HEK293 (cell line): ENCODE measurements at regions not wholly inside any gene's neighbourhood (a gene's known extent, or its start where the extent isn't known, plus 50 kb on each side); places are given as distances from the start of the nearest gene placed in this dataset.

Experiments
- CTCF ChIA-PET: fragments of 350-600 bp; formaldehyde crosslinking; extraction: SDS; loops from one replicate; lab custom pipeline; 2021; ENCODE audit warnings: antibody characterized with exemption; lab: Yijun Ruan, JAX
- POLR2A ChIA-PET: fragments of 300-600 bp; formaldehyde crosslinking; extraction: SDS; loops from one replicate; lab custom pipeline; 2020; ENCODE audit warnings: antibody characterized with exemption, inconsistent platforms; lab: Yijun Ruan, JAX
- H3K27ac ChIP-seq: fragments of 200-500 bp; sonication (Bioruptor generic); 2 replicates; pipeline ENCODE4 v1.5.1; 2014; ENCODE audit warnings: low read depth, low read length, control low read depth, inconsistent platforms; ENCODE audit errors: extremely low read depth
- H3K36me3 ChIP-seq, 2 experiments: fragments of 200-500 bp in 1 of 2; sonication (Bioruptor generic) in 1 of 2; 1 replicate in 1 of 2; 2 replicates in 1 of 2; pipeline ENCODE4 v1.5.1; 2014 to 2017; ENCODE audit warnings: inconsistent platforms in 2 of 2, low read length in 2 of 2; ENCODE audit not compliant: control insufficient read depth in 2 of 2, insufficient read depth in 1 of 2
- H3K4me1 ChIP-seq: fragments of 200-500 bp; sonication (Bioruptor generic); 2 replicates; pipeline ENCODE4 v1.5.1; 2014; ENCODE audit warnings: mild to moderate bottlenecking, low read length, inconsistent platforms; ENCODE audit not compliant: control insufficient read depth, insufficient read depth
- H3K4me3 ChIP-seq: 2 replicates; pipeline ENCODE4 v1.5.1; 2011; ENCODE audit warnings: low read depth, mild to moderate bottlenecking, control low read depth, low read length, moderate library complexity
- H3K9me3 ChIP-seq: fragments of 200-500 bp; sonication (Bioruptor generic); 2 replicates; pipeline ENCODE4 v1.5.1; 2014; ENCODE audit warnings: low read depth, low read length, inconsistent platforms; ENCODE audit not compliant: control insufficient read depth, insufficient read depth
- FEZF1 ChIP-seq: fragments of 450-650 bp; formaldehyde crosslinking; IDR thresholded peaks from 2 replicates; pipeline ENCODE4 v1.5.1; 2016; ENCODE audit warnings: missing biosample characterization, missing genetic modification characterization
- SALL2 ChIP-seq: fragments of 450-650 bp; formaldehyde crosslinking; IDR thresholded peaks from 2 replicates; pipeline ENCODE4 v1.5.0; 2017; ENCODE audit warnings: missing biosample characterization, mild to moderate bottlenecking, missing genetic modification characterization, borderline replicate concordance
- YY1 ChIP-seq: fragments of 450-650 bp; formaldehyde crosslinking; IDR thresholded peaks from 2 replicates; pipeline ENCODE4 v1.5.1; 2018; ENCODE audit warnings: missing biosample characterization, missing genetic modification characterization
- ZFHX2 ChIP-seq: fragments of 450-650 bp; formaldehyde crosslinking; conservative IDR thresholded peaks from 2 replicates; pipeline ENCODE4 v1.5.1; 2016; ENCODE audit warnings: missing biosample characterization, missing genetic modification characterization
- ZNF10 ChIP-seq: fragments of 450-650 bp; formaldehyde crosslinking; IDR thresholded peaks from 2 replicates; pipeline ENCODE4 v1.5.1; 2017; ENCODE audit warnings: missing biosample characterization, missing genetic modification characterization
- ZNF114 ChIP-seq: fragments of 450-650 bp; formaldehyde crosslinking; IDR thresholded peaks from 2 replicates; pipeline ENCODE4 v1.5.0; 2017; ENCODE audit warnings: missing biosample characterization, missing genetic modification characterization
- ZNF132 ChIP-seq: fragments of 450-650 bp; formaldehyde crosslinking; IDR thresholded peaks from 2 replicates; pipeline ENCODE4 v1.5.1; 2017; ENCODE audit warnings: missing biosample characterization, missing genetic modification characterization, borderline replicate concordance
- ZNF184 ChIP-seq: fragments of 450-650 bp; IDR thresholded peaks from 2 replicates; pipeline ENCODE4 v1.5.1; 2018; ENCODE audit warnings: missing biosample characterization, mild to moderate bottlenecking, missing genetic modification characterization
- ZNF211 ChIP-seq: fragments of 450-650 bp; formaldehyde crosslinking; IDR thresholded peaks from 2 replicates; pipeline ENCODE4 v1.5.1; 2016; ENCODE audit warnings: low read depth, missing biosample characterization, missing genetic modification characterization
- ZNF221 ChIP-seq: fragments of 450-650 bp; formaldehyde crosslinking; IDR thresholded peaks from 2 replicates; pipeline ENCODE4 v1.5.1; 2017; ENCODE audit warnings: missing biosample characterization, missing genetic modification characterization, borderline replicate concordance
- ZNF341 ChIP-seq: fragments of 450-650 bp; formaldehyde crosslinking; IDR thresholded peaks from 2 replicates; pipeline ENCODE4; 2016; ENCODE audit warnings: low read depth, missing biosample characterization, missing genetic modification characterization
- ZNF529 ChIP-seq: fragments of 450-650 bp; formaldehyde crosslinking; IDR thresholded peaks from 2 replicates; pipeline ENCODE4 v1.5.1; 2017; ENCODE audit warnings: missing genetic modification characterization, missing biosample characterization; ENCODE audit not compliant: insufficient replicate concordance
- ZNF610 ChIP-seq: fragments of 450-650 bp; formaldehyde crosslinking; IDR thresholded peaks from 2 replicates; pipeline ENCODE4 v1.5.1; 2016; ENCODE audit warnings: missing biosample characterization, missing genetic modification characterization, borderline replicate concordance
- TF ChIP-seq, protein P1 (sequence below): fragments of 450-650 bp; formaldehyde crosslinking; IDR thresholded peaks from 2 replicates; pipeline ENCODE4 v1.5.0; 2017; ENCODE audit warnings: missing biosample characterization, missing genetic modification characterization, borderline replicate concordance
- TF ChIP-seq, protein P2 (sequence below): fragments of 450-650 bp; formaldehyde crosslinking; IDR thresholded peaks from 2 replicates; pipeline ENCODE4 v1.5.1; 2016; ENCODE audit warnings: missing biosample characterization, missing genetic modification characterization
- TF ChIP-seq, protein P3 (sequence below): fragments of 450-650 bp; formaldehyde crosslinking; IDR thresholded peaks from 2 replicates; pipeline ENCODE4 v1.5.1; 2016; ENCODE audit warnings: missing biosample characterization, missing genetic modification characterization
- TF ChIP-seq, protein P4 (sequence below): fragments of 450-650 bp; formaldehyde crosslinking; IDR thresholded peaks from 2 replicates; pipeline ENCODE4 v1.5.1; 2016; ENCODE audit warnings: missing biosample characterization, missing genetic modification characterization
- TF ChIP-seq, protein P5 (sequence below): fragments of 450-650 bp; IDR thresholded peaks from 2 replicates; pipeline ENCODE4 v1.5.1; 2018; ENCODE audit warnings: missing biosample characterization, missing genetic modification characterization
- TF ChIP-seq, protein P6 (sequence below): fragments of 450-650 bp; formaldehyde crosslinking; IDR thresholded peaks from 2 replicates; pipeline ENCODE4 v1.5.1; 2017; ENCODE audit warnings: missing biosample characterization, missing genetic modification characterization

DNA sequence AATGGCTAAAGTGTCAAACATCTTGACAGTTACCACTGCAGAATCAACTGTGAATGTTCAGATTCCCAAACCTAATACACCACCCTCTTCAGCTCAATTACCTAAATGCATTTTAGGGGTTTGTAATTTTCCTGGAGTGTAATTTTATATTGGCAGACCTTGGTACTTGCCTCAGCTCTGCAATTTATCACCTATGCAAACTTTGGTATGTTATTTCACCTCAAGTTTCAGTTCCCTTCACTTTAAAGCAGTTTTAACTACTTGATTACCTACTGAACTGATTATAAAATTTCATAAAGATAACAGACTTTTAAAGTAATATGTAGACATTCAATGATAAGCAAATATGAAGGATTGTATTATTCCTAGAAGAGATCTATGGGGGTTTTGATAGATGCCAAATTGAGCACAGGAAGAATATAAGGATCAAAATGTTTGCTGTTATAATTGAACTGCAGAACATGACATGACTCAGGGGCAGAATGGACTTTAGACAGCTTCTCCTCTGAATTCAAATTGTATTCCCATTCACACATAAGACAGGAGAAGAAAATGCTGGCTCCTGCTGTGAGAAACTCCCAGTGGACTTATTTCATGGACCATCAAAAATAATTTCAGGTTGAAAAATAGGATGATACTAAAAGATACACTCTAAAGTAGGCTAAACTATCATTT, 491.5 kb upstream of the LUZP2 start:
- Histone ChIP-seq H3K9me3 (no peaks in the 10 kb centered on the region), H3K36me3 (no peaks in the 10 kb centered on the region), H3K4me1 (no peaks in the 10 kb centered on the region), H3K27ac (no peak overlapping the region), H3K4me3 (no peak overlapping the region)
- ChIA-PET CTCF (interaction anchor here (0.6 kb wide), 1 partner anchor 100 kb away, joined by 3 read pairs; no protein-coding TSS in a partner anchor), POLR2A (no interaction called here)
- TF ChIP-seq, protein P1, sequence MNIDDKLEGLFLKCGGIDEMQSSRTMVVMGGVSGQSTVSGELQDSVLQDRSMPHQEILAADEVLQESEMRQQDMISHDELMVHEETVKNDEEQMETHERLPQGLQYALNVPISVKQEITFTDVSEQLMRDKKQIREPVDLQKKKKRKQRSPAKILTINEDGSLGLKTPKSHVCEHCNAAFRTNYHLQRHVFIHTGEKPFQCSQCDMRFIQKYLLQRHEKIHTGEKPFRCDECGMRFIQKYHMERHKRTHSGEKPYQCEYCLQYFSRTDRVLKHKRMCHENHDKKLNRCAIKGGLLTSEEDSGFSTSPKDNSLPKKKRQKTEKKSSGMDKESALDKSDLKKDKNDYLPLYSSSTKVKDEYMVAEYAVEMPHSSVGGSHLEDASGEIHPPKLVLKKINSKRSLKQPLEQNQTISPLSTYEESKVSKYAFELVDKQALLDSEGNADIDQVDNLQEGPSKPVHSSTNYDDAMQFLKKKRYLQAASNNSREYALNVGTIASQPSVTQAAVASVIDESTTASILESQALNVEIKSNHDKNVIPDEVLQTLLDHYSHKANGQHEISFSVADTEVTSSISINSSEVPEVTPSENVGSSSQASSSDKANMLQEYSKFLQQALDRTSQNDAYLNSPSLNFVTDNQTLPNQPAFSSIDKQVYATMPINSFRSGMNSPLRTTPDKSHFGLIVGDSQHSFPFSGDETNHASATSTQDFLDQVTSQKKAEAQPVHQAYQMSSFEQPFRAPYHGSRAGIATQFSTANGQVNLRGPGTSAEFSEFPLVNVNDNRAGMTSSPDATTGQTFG (tag by site-specific recombination) = no peak
- TF ChIP-seq ZNF184 (tag by site-specific recombination) = no peak
- no peak for TF ChIP-seq ZFHX2
- no peak for TF ChIP-seq ZNF221 (tag by site-specific recombination)
- no peak for TF ChIP-seq ZNF211

DNA sequence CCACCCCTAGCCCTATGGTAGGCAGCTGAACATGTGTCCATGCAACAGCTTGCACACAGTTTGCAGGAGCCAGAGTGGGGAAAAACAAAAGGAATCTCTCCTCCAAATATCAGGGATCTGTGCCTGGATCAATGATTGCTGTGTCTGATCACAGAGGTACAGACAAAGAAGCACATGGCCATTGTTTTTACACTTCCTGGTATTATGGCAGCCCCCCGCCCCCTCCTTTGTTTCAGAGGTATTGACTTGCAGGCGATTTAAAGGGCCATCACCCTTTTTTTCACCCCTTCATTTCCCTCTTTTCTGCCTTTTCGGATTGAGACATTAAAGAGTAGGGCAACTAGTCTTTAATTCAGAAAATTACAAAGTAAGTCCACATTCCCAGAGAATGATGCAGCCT, 453.0 kb upstream of the LUZP2 start:
- no peaks in the 10 kb centered on the region for H3K4me1 ChIP-seq
- H3K4me3 ChIP-seq = no peak overlapping the region
- no peaks in the 10 kb centered on the region for H3K36me3 ChIP-seq
- no peak overlapping the region for H3K27ac ChIP-seq
- ChIA-PET CTCF (no interaction called here), POLR2A (no interaction called here)
- TF ChIP-seq, protein P2, sequence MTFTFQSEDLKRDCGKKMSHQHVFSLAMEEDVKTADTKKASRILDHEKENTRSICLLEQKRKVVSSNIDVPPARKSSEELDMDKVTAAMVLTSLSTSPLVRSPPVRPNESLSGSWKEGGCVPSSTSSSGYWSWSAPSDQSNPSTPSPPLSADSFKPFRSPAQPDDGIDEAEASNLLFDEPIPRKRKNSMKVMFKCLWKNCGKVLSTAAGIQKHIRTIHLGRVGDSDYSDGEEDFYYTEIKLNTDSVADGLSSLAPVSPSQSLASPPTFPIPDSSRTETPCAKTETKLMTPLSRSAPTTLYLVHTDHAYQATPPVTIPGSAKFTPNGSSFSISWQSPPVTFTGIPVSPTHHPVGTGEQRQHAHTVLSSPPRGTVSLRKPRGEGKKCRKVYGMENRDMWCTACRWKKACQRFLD = no peak
- no peak for TF ChIP-seq SALL2 (tag by site-specific recombination)
- no peak for TF ChIP-seq ZNF610
- TF ChIP-seq FEZF1 (tag by site-specific recombination) = no peak
- TF ChIP-seq, protein P3, sequence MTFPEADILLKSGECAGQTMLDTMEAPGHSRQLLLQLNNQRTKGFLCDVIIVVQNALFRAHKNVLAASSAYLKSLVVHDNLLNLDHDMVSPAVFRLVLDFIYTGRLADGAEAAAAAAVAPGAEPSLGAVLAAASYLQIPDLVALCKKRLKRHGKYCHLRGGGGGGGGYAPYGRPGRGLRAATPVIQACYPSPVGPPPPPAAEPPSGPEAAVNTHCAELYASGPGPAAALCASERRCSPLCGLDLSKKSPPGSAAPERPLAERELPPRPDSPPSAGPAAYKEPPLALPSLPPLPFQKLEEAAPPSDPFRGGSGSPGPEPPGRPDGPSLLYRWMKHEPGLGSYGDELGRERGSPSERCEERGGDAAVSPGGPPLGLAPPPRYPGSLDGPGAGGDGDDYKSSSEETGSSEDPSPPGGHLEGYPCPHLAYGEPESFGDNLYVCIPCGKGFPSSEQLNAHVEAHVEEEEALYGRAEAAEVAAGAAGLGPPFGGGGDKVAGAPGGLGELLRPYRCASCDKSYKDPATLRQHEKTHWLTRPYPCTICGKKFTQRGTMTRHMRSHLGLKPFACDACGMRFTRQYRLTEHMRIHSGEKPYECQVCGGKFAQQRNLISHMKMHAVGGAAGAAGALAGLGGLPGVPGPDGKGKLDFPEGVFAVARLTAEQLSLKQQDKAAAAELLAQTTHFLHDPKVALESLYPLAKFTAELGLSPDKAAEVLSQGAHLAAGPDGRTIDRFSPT (tag by site-specific recombination) = no peak
- TF ChIP-seq, protein P4, sequence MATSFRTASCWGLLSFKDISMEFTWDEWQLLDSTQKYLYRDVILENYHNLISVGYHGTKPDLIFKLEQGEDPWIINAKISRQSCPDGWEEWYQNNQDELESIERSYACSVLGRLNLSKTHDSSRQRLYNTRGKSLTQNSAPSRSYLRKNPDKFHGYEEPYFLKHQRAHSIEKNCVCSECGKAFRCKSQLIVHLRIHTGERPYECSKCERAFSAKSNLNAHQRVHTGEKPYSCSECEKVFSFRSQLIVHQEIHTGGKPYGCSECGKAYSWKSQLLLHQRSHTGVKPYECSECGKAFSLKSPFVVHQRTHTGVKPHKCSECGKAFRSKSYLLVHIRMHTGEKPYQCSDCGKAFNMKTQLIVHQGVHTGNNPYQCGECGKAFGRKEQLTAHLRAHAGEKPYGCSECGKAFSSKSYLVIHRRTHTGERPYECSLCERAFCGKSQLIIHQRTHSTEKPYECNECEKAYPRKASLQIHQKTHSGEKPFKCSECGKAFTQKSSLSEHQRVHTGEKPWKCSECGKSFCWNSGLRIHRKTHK (tag by site-specific recombination) = no peak
- no peaks in the 10 kb centered on the region for H3K9me3 ChIP-seq

DNA sequence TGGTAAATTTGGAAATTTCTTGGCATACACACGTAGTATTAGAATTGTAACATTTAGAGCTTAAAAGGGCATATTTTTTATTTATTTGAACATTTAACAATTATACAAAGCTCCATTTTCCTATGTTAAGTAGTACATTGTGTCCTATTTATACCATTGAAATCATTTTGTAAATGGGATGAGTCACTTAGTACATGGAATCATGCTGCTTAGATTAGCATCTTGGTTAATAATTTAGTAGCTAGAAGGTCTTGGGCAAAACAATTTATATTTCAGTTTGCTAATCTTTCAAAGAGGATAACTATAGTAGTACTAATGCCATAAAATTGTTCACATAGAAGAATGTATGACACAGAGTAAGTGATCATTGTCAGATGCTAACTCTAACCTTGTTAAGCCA, 450.1 kb upstream of the LUZP2 start:
- ChIA-PET CTCF (no interaction called here), POLR2A (no interaction called here)
- H3K36me3 ChIP-seq = no peaks in the 10 kb centered on the region
- H3K9me3 ChIP-seq = no peaks in the 10 kb centered on the region
- H3K4me3 ChIP-seq = no peak overlapping the region
- H3K27ac ChIP-seq = no peak overlapping the region
- H3K4me1 ChIP-seq = no peaks in the 10 kb centered on the region
- TF ChIP-seq ZNF10 (tag by site-specific recombination) (no peak), ZNF341 (no peak), ZNF132 (no peak), ZNF114 (tag by site-specific recombination) (no peak), YY1 (tag by site-specific recombination) (no peak), ZNF529 (tag by site-specific recombination) (no peak)
- TF ChIP-seq, protein P5, sequence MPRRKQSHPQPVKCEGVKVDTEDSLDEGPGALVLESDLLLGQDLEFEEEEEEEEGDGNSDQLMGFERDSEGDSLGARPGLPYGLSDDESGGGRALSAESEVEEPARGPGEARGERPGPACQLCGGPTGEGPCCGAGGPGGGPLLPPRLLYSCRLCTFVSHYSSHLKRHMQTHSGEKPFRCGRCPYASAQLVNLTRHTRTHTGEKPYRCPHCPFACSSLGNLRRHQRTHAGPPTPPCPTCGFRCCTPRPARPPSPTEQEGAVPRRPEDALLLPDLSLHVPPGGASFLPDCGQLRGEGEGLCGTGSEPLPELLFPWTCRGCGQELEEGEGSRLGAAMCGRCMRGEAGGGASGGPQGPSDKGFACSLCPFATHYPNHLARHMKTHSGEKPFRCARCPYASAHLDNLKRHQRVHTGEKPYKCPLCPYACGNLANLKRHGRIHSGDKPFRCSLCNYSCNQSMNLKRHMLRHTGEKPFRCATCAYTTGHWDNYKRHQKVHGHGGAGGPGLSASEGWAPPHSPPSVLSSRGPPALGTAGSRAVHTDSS (tag by site-specific recombination) = no peak
- TF ChIP-seq, protein P4 (tag by site-specific recombination) = no peak
- TF ChIP-seq, protein P6, sequence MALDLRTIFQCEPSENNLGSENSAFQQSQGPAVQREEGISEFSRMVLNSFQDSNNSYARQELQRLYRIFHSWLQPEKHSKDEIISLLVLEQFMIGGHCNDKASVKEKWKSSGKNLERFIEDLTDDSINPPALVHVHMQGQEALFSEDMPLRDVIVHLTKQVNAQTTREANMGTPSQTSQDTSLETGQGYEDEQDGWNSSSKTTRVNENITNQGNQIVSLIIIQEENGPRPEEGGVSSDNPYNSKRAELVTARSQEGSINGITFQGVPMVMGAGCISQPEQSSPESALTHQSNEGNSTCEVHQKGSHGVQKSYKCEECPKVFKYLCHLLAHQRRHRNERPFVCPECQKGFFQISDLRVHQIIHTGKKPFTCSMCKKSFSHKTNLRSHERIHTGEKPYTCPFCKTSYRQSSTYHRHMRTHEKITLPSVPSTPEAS (tag by site-specific recombination) = no peak
